Tibial artery (tissue), 4 donors: ENCODE measurements at regions not wholly inside any gene's neighbourhood (a gene's known extent, or its start where the extent isn't known, plus 50 kb on each side); places are given as distances from the start of the nearest gene placed in this dataset.
"Not testable (repeated sequence)": the region's sequence is repeated elsewhere in the genome, so short reads cannot be mapped to it uniquely, and the experiment has no call there.

Source experiments
- DNase-seq, 2 donors: peaks; one replicate each; pipeline ENCODE4 v3.0.0-alpha.2; 2019
- H3K27ac ChIP-seq, 2 donors: fragments of 200-600 bp; sonication (generic) in 1 of 2; 1 replicate in 1 of 2; 2 replicates in 1 of 2; pipeline ENCODE4 v1.5.1; 2018 to 2019; ENCODE audit warnings: mild to moderate bottlenecking in 1 of 2
- H3K27me3 ChIP-seq, 2 donors: fragments of 200-600 bp; sonication (generic) in 1 of 2; one replicate each; pipeline versions ENCODE4 v1.5.1 to v1.6.0; 2016 to 2019
- H3K36me3 ChIP-seq, 3 donors: fragments of 200-600 bp; sonication (generic) in 2 of 3; one replicate each; pipeline ENCODE4 v1.5.1; 2016 to 2019; ENCODE audit warnings: mild to moderate bottlenecking in 2 of 3
- H3K4me1 ChIP-seq, 4 donors: fragments of 200-600 bp; sonication (generic) in 2 of 4; 1 replicate in 3 of 4; 2 replicates in 1 of 4; pipeline ENCODE4 v1.5.1; 2016 to 2019
- H3K4me3 ChIP-seq, 2 donors: fragments of 200-600 bp; sonication (generic) in 1 of 2; 1 replicate in 1 of 2; 2 replicates in 1 of 2; pipeline ENCODE4 v1.5.1; 2018 to 2019; ENCODE audit warnings: mild to moderate bottlenecking in 2 of 2
- H3K9me3 ChIP-seq, 3 donors: fragments of 200-600 bp; sonication (generic) in 1 of 3; one replicate each; pipeline ENCODE4 v1.5.1; 2016 to 2019
- intact Hi-C: fragments of 100-400 bp; cut with DNase I; formaldehyde crosslinking; loops from one replicate; pipeline ENCODE4 v1.15.0; 2023; ENCODE audit warnings: low total_unique reads
- TF ChIP-seq, protein P1 (sequence below), 2 experiments: fragments of 200-600 bp in 1 of 2; fragments of 450-650 bp in 1 of 2; IDR thresholded peaks; one replicate each; pipeline ENCODE4 v1.5.1; 2017 to 2019; ENCODE audit warnings: antibody characterized with exemption in 2 of 2, mild to moderate bottlenecking in 1 of 2, moderate library complexity in 1 of 2

DNA sequence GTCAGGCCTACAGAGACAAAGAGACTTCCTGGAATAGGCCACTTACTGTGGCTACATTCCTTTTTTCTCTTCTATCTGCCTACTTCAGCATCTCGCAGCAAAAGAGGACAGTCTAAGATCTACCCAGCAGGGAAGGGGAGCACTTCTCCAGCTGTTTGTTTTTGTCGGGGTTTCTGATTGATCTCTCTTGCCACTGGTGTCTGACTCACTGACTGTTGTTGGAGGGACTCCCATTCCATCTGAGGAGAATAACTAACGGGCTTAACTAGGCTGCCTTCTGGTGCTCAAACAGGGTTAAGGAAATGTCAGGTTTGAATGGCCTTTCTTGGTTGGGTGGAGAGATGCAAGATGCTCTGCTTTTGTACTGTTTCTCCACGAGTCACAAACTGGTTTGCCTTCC is 100.2 kb upstream of the TMEM164 start:
- Histone ChIP-seq H3K9me3 (peaks cover 0 to 9% (median 6%) of the 10 kb centered on the region in 3 donors), H3K4me1 (no peaks in the 10 kb centered on the region), H3K27me3 (no peaks in the 10 kb centered on the region), H3K27ac (no peak overlapping the region), H3K4me3 (no peak overlapping the region), H3K36me3 (no peaks in the 10 kb centered on the region)
- intact Hi-C loops: no loop called here
- DNase-seq: no peak
- TF ChIP-seq, protein P1, sequence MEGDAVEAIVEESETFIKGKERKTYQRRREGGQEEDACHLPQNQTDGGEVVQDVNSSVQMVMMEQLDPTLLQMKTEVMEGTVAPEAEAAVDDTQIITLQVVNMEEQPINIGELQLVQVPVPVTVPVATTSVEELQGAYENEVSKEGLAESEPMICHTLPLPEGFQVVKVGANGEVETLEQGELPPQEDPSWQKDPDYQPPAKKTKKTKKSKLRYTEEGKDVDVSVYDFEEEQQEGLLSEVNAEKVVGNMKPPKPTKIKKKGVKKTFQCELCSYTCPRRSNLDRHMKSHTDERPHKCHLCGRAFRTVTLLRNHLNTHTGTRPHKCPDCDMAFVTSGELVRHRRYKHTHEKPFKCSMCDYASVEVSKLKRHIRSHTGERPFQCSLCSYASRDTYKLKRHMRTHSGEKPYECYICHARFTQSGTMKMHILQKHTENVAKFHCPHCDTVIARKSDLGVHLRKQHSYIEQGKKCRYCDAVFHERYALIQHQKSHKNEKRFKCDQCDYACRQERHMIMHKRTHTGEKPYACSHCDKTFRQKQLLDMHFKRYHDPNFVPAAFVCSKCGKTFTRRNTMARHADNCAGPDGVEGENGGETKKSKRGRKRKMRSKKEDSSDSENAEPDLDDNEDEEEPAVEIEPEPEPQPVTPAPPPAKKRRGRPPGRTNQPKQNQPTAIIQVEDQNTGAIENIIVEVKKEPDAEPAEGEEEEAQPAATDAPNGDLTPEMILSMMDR (IDR thresholded peaks at IDR 0.05): no peak

GRCh38 chrX:109911046-109911445 is 91.9 kb upstream of the TMEM164 start:
- no peaks in the 10 kb centered on the region for H3K4me1 ChIP-seq
- intact Hi-C loops: no loop called here
- no peaks in the 10 kb centered on the region for H3K9me3 ChIP-seq
- H3K27me3 ChIP-seq: no peaks in the 10 kb centered on the region
- H3K36me3 ChIP-seq: no peaks in the 10 kb centered on the region
- DNase-seq: no peak
- no peak overlapping the region for H3K4me3 ChIP-seq
- no peak overlapping the region for H3K27ac ChIP-seq
- TF ChIP-seq, protein P1 (IDR thresholded peaks at IDR 0.05): peak; percentile 38 to 45

DNA sequence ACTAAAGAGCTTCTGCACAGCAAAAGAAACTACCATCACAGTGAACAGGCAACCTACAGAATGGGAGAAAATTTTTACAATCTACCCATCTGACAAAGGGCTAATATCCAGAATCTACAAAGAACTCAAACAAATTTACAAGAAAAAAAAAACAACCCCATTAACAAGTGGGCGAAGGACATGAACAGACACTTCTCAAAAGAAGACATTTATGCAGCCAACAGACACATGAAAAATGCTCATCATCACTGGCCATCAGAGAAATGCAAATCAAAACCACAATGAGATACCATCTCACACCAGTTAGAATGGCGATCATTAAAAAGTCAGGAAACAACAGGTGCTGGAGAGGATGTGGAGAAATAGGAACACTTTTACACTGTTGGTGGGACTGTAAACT is 89.9 kb upstream of the TMEM164 start:
- H3K27ac ChIP-seq, H3K36me3 ChIP-seq, H3K4me3 ChIP-seq, H3K4me1 ChIP-seq, DNase-seq, intact Hi-C loops, H3K27me3 ChIP-seq, H3K9me3 ChIP-seq: not testable (repeated sequence)

DNA sequence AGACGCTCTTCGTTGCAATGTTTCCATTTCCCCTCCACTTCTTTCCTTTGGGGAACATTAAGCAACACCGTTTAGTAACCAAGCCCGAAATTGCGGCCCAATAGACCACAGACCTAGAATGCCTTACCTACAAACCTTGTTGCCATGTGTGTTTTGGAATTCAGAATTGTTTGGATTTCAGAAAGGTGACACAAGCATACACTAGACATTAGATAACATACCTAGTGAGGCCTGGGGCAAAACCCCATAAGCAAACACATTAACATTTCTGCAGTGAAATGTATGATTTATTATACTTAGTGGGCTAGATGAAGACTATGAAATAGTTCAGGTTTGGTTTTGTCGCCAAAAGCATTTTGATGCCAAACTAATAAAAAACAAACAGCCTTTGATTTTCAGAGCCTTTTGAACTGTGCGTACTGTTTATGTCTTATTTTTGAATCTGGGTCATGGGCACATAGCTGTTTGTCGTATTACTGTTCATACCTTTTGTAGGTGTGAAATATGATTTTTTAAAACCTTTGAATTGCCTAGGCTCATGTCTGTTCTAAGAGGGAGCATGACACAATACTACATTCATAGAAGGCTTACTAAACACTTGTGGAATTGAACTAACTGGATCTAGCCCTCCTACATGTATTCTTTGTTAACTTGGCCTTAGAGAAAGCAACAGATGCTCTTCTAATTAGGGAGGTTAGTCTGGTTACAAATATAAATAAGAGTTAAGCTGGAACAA is 88.6 kb upstream of the TMEM164 start:
- no peaks in the 10 kb centered on the region for H3K27me3 ChIP-seq
- no peak overlapping the region for H3K4me3 ChIP-seq
- no peaks in the 10 kb centered on the region for H3K4me1 ChIP-seq
- intact Hi-C loops: no loop called here
- H3K36me3 ChIP-seq: no peaks in the 10 kb centered on the region
- TF ChIP-seq, protein P1 (IDR thresholded peaks at IDR 0.05): no peak
- no peaks in the 10 kb centered on the region for H3K9me3 ChIP-seq
- no peak overlapping the region for H3K27ac ChIP-seq
- DNase-seq: no peak

GRCh38 chrX:109918753-109919152 is 84.2 kb upstream of the TMEM164 start:
- no peak for DNase-seq
- intact Hi-C loops: no loop called here
- Histone ChIP-seq H3K4me3 (no peak overlapping the region), H3K27me3 (no peaks in the 10 kb centered on the region), H3K4me1 (no peaks in the 10 kb centered on the region), H3K9me3 (no peaks in the 10 kb centered on the region), H3K36me3 (no peaks in the 10 kb centered on the region), H3K27ac (no peak overlapping the region)
- TF ChIP-seq, protein P1 (IDR thresholded peaks at IDR 0.05): no peak

GRCh38 chrX:109920325-109920724 is 82.6 kb upstream of the TMEM164 start:
- Histone ChIP-seq H3K36me3 (no peaks in the 10 kb centered on the region), H3K4me1 (no peaks in the 10 kb centered on the region), H3K27ac (no peak overlapping the region), H3K9me3 (no peaks in the 10 kb centered on the region), H3K27me3 (no peaks in the 10 kb centered on the region), H3K4me3 (no peak overlapping the region)
- intact Hi-C loops: no loop called here
- TF ChIP-seq, protein P1 (IDR thresholded peaks at IDR 0.05): no peak
- no peak for DNase-seq
